ENCODE measurements at regions not wholly inside any gene's neighbourhood (a gene's known extent, or its start where the extent isn't known, plus 50 kb on each side); places are given as distances from the start of the nearest gene placed in this dataset.

GRCh38 chr22:49193348-49193747 lies 634.3 kb downstream of the BRD1 start:
- no peak for TF ChIP-seq CTCF (IDR thresholded peaks at IDR 0.05; ENCODE audit: control insufficient read depth, extremely low read depth, insufficient read depth)
- DNase-seq (ENCODE audit: low read depth): no peak
- no peak overlapping the region for H3K4me3 ChIP-seq (ENCODE audit: low read depth, low read length)

GRCh38 chr22:49192857-49193250 lies 634.8 kb downstream of the BRD1 start:
- no peak for TF ChIP-seq CTCF (IDR thresholded peaks at IDR 0.05; ENCODE audit: control insufficient read depth, extremely low read depth, insufficient read depth)
- no peak overlapping the region for H3K4me3 ChIP-seq (ENCODE audit: low read depth, low read length)
- no peak for DNase-seq (ENCODE audit: low read depth)

- no peak for DNase-seq (ENCODE audit: low read depth)
- TF ChIP-seq CTCF (IDR thresholded peaks at IDR 0.05; ENCODE audit: control insufficient read depth, extremely low read depth, insufficient read depth): no peak
- no peak overlapping the region for H3K4me3 ChIP-seq (ENCODE audit: low read depth, low read length)
Measured at GRCh38 chr22:49192180-49192856, 635.4 kb downstream of the BRD1 start.

- no peak for TF ChIP-seq CTCF (IDR thresholded peaks at IDR 0.05; ENCODE audit: control insufficient read depth, extremely low read depth, insufficient read depth)
- no peak for DNase-seq (ENCODE audit: low read depth)
Measured at GRCh38 chr22:49191506-49191980, 636.1 kb downstream of the BRD1 start.

GRCh38 chr22:49190816-49191505 lies 636.7 kb downstream of the BRD1 start:
- no peak overlapping the region for H3K4me3 ChIP-seq (ENCODE audit: low read depth, low read length)
- no peak for TF ChIP-seq CTCF (IDR thresholded peaks at IDR 0.05; ENCODE audit: control insufficient read depth, extremely low read depth, insufficient read depth)
- no peak for DNase-seq (ENCODE audit: low read depth)

More at GRCh38 chr22:49191506-49191980, 636.1 kb downstream of the BRD1 start:
- H3K4me3 ChIP-seq (ENCODE audit: low read depth, low read length): no peak overlapping the region

- DNase-seq (ENCODE audit: low read depth): no peak
- TF ChIP-seq CTCF (IDR thresholded peaks at IDR 0.05; ENCODE audit: control insufficient read depth, extremely low read depth, insufficient read depth): no peak
- H3K4me3 ChIP-seq (ENCODE audit: low read depth, low read length): no peak overlapping the region
Measured at GRCh38 chr22:49189871-49190270, 637.8 kb downstream of the BRD1 start.
